GM03348 (cell line): ENCODE measurements at regions not wholly inside any gene's neighbourhood (a gene's known extent, or its start where the extent isn't known, plus 50 kb on each side); places are given as distances from the start of the nearest gene placed in this dataset.

Experiments
- DNase-seq: peaks from one replicate; pipeline ENCODE4 v3.0.0; 2012; ENCODE audit warnings: low spot score

DNA sequence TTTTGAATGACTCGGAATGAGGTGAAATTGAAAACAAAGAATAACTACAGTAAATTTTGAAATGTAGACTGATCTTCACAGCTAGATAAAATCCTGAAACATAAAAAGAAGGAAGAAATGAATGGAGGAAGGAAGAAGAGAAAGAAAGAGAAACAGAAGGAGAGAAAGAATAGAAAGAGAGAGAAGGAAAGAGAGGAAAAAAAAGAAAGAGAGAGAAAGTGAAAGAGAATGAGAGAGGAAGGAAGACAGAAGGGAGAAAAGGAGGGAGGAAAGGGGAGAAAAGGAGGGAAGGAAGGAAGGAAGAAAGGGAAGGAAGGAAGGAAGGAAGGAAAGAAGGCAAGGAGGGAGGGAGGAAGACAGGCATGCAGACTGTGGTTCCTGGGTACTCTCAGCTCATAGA lies 982.6 kb downstream of the BCL11A start:
- no peak for DNase-seq

DNA sequence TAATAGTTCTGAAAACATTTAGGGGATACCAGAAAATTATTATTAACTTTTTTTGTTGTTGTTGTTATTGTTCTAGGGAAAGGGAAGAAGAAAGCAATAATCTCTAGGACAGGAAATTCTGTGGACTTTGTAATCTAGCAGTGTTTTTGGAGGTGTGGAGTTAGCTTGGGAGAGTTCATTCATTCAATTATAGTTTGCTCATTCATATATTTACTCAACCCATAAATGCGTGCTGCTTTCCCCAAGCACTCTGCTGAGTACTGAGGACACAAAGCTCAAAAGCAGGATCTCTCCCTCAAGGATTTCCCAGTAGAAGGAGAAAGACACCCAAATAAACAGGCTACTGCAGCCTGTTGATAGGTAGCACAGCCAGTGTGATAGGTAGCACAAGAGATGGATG lies 984.3 kb downstream of the BCL11A start:
- DNase-seq, result no peak

DNA sequence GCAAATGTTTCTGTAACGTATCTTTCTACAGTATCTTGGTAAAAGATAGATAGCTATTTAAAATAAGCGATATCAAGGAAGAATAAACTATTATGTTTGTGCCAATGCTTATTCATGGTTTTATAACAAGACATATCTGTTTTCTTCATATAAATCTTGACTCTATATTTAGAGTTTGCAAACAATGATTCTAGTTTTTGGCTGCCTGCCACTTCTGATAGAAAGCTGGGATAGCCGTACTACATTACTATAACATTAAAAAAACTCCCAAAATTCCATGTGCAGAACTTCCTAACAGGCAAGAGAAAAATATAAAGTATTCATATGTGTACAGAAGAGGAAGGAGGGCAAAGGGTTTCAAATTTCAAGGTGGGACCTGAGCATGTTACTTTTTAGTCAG lies 985.0 kb downstream of the BCL11A start:
- no peak for DNase-seq

DNA sequence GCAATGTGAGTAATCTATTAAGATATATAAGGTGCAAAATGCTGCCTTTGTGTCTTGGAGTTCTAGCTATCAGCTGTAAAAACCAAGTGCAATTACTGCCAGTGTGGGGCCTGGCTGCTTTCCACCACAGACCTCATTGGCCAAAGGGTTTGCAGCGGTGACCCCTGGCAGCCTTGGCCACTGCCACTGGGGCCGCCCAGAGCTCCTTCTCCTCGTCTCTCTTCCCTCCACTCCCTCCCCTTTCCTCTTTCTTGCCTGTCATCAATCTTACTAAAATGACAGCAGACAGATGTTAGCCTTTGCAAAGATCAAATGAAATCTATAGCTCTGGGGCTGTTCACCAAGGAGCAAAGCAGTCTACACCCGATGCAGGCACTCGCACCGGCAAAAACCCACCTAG lies 986.3 kb downstream of the BCL11A start:
- no peak for DNase-seq

DNA sequence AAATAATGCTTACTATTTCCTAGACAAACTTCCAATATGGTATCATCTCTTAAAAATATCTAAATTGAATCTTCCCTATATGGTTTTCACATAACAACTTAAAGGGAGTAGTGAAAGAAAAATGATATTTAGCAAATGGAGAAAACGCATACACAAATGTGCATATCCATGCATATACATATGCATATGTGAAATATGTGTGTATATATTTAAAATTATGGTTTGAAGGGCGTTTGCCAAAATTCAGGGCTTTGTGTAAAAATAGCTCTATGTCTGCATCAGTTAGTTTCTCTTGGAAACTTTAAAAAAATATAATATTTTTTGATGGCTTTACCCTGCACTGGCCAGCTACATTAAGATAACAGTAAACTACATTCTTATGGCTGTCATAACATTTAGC lies 986.7 kb downstream of the BCL11A start:
- no peak for DNase-seq

DNA sequence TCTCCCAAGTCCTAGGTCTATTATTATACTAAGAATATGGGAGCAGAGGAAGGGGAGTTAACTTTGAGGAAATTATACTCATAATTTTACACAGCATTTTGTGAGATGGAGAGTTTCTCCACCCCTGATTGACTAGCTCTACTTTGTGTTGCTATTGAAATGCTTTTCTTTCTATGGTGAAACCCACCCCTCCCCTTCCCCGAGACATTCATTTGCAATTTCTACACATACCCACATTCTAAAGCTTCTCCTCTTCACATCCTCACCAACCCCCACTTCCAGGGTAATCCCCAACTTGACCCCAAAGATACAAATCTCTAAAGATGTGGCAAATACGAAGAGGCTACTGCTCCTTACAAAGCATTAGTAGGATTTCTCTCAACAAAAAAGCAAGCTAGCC lies 992.2 kb downstream of the BCL11A start:
- no peak for DNase-seq

DNA sequence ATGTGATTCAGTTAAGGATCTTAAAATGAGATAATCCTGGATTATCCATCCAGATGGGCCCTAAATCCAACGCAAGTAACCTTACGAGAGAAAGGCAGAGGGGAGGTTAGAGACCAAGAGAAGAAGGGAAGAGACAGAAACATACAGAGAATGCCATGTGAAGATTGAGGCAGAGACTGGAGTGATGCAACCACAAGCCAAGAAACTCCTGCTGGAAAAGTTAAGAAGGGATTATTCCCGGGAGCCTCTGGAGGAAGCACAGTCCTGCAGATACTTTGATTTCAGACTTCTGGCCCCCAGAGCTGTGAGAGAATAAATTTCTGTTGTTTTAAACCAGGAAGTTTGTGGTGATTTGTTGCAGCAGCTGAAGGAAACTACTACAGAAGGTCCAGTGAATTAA lies 992.7 kb downstream of the BCL11A start:
- DNase-seq, result no peak

DNA sequence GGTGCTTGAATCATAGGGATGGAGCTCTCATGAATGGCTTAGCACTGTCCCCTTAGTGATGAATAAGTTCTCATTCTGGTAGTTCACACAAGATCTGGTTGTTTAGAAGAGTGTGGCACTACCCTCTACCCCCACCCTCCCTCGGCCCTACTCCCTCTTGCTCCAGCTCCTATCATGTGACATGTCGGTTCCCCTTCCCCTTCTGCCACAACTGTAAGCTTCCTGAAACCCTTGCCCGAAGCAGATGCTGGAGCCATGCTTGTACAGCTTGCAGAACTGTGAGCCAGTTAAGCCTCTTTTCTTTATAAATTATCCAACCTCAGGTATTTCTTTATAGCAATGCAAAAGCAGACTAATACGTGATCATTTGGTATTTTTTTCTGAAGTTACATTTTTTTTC lies 1012.6 kb downstream of the BCL11A start:
- DNase-seq, result no peak

DNA sequence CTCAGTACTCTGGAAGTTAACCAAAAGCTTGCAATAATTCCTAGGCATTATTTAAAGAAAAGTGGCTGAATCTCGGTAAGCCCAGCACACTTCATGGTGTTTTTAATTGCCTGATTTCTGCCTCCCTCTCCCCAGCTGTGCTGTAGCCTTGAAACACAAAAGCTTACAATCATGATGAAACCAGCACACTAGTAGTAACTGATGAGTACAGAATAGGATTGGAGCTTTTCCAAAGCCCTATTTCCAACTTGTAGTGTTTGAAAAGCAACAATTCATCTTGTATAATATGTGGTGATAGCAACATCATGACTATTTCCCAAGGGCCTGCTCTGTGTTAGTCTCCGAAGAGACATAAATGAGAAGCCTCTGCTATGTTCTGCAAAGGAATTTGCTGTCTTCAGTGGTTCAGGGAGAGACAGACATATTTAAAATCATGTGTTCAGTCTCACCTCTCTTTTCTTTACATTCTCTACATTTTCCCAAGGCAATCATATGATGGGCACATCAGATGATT lies 1015.0 kb downstream of the BCL11A start:
- no peak for DNase-seq

DNA sequence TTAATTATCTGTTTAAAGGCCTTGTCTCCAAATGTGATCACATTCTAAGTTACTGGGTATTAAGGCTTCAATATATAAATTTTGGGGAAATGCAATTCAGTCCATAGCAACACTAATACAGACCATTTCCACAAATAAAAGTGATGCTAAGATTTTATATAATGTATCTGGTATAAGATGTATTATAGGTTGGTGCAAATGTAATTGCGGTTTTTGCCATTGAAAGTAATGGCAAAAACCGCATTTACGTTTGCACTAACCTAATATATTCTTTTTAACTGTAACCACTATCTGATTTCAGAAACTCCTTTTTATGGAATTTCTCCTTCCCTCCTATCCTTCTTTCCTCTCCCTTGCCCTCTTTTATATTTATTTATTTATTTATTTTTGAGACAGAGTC lies 1020.6 kb downstream of the BCL11A start:
- DNase-seq, result no peak

DNA sequence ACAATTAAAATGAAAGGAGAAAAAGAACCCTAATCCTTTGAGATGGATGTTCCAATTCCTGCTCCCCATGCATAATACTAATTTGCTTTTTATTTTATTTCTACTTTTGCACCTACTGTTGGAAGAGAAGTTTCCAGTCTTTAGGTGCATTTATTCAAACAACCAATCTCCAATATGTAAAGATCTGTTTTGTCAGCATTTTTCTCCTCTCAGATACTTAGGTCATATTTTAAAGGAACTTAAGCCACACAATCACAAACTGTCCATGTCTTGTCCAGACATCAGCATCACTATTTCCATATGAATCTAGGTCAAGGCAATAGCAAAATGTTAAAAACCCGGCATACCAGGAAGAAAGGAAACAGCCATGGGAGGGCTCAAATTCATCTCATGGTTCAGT lies 1023.2 kb downstream of the BCL11A start:
- DNase-seq, result no peak

DNA sequence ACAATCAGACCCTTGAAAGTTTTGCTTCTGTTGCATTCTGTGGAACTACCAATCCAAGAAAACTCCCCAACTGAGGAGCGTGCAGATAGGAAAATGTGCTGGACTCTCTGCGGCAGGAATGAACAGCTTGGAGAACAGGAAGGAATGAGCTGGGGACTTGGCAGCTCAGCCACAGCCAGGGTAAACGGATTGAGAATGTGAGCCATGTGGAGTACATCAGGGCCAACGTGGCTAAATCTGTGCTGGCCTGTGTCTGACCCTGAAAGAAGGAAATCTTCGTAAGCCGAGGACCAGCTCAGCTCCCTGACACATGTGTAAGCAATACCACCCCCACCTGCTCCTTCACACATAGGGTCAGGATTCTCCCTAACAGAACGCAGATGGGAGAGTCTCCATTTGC lies 1023.7 kb downstream of the BCL11A start:
- no peak for DNase-seq

DNA sequence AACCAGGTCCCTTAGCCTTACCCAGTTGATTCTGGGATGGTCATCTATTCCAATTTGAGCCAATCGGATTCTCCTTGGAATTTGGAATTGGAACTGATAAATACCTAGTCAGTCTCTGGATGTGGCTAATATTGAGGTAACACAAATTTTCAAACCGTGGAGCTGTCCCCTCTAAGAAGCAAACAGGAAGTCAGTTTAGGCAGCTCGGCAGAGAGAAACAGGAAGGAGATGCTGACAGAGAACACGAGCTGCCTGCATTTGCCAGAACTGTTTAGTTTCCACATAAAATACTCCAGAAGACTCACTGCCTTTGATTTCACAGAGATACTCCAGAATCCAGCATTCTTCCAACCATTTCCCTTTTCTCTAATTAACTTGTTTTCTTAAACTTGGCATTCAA lies 1024.9 kb downstream of the BCL11A start:
- DNase-seq, result no peak

DNA sequence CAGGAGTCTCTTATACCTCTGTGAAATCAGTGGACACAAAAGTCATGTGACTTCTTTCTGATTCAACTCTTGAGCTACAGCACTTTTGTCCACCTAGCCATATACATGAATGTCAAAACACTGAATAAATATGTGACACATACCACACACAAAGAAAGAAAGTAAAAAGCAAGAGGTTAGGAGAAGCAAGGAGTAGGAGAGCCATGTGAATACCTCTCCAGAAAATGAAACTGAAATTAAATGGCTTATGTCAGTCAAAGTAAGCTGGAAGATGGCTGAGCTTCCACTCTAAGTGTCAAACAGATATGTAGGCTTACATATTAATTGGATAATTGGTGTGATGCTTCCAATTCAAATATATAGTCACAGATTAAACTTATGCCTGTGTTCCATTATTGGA lies 1050.5 kb downstream of the BCL11A start:
- no peak for DNase-seq

DNA sequence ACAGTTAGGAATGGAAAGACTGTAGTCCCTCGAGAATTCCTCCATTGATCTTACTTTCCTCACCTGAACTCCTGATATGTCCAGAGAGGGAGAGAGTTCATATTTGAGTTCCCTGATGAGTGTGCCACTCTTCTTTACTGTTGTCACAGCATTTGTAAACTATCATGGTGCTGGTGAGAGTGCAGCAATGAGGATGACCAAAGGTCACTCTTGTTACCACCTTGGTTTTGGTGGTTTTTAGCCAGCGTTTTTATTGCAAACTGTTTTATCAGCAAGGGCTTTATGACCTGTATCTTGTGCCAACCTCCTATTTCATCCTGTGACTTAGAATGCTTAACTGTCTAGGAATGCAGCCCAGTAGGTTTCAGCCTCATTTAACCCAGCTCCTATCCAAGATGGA lies 1062.5 kb downstream of the BCL11A start:
- DNase-seq, result no peak

DNA sequence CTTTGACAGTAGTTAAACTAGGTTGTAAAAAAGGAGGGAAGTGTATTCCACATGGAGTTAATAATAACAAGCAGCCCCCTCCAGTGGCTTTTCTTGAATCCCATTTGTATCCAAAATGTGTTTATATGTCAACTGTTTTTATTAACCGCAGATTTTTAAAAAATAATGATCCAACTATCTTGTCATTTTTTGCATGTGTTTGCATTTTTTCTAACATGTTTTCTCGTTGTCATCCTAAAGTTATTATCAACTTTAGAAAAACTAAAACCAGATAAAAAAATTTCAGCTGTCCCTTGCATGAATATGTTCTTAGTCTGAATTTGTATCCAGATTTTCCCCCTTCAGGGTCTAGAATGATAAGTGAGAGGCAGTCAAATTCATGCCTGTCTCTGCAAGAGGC lies 1063.3 kb downstream of the BCL11A start:
- DNase-seq, result no peak

DNA sequence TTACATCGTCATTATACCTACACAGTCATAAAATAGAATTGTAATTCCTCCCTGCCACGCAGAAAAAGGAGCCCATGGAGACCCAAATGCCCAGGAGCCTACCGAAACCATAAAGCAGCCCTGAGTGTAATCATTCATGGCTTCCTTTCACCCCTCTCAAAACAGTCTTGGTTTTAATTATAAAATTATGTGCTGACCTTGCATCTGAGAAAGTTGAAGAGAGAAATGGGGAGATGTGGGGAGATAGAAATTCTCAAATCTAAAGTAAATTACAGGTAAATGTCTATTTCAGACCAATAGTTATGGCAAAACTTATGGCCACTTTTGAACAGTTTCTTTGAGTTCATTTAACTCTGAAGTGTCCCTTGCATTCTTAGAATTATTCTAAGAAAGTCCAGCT lies 1068.8 kb downstream of the BCL11A start:
- DNase-seq, result no peak

DNA sequence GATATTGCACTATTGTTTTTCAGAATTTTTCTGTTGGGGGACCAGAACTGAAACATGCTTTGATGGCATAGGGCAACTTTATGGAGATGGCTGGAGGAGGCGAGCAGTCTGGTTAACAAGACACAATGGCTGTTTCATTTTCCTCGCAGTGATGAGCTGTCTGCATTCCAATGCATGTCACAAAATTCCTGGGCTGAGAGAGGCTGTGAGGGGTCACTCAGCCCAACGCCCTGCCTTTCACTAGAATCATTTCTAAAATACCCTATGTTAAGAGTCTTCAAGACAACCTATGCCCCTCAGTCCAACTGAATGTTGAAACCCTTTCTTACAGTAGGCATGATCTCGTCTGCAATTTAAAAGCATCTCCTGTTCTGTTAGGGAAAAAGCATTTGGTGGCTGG lies 1090.0 kb downstream of the BCL11A start:
- DNase-seq, result no peak

DNA sequence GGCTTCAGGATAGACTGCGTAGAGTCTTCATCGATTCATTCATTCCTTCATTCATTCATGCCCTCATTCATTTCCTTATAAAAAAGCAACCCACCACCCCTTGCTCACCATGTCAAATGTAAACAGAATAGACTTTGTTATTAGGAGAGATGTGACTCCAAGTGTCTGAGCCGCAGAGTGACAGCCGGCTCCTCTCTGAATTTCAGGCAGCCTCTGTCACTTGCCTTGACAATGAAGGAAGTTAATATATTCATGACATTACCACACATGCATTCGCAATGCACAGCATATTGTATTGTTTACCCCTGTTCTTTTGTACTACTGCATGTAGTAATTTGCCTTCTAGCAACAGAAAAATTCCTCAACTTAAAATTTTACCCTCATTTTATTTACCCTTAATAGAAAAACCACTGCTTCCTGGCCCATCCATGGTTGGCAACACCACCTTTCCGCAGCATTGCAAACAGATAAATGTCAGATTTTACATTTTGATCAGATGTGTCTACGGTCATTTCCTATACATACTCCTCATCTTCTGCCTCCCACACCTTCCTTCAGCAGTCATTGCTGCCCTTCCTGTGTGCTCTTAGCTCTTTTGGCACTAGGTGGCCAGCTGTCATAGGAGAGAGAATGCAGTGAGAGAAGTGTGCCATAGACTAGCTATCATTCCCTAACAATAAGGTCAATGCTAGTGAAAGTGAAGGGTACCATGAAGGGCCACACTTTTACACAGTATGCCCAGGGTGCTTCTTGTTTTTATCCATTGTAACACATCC lies 1090.8 kb downstream of the BCL11A start:
- no peak for DNase-seq

DNA sequence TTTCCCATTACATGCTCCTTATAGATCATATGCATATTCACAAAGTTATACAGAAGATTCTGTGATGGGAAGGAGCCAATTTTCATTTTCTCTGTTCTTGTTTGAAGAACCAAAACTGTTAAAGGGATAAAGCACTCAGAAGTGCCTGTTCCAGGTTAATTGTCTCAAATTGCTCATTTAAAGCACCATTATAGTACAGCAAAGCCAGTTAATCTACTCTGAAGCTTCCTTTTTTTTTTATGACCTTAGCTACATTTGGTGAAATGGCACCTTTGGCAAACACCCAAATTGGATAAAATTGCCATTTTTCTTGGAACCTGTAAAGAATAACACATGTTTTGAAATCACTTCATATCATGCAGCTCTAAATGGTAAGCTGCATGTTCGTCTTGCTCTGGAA lies 1092.3 kb downstream of the BCL11A start:
- no peak for DNase-seq

DNA sequence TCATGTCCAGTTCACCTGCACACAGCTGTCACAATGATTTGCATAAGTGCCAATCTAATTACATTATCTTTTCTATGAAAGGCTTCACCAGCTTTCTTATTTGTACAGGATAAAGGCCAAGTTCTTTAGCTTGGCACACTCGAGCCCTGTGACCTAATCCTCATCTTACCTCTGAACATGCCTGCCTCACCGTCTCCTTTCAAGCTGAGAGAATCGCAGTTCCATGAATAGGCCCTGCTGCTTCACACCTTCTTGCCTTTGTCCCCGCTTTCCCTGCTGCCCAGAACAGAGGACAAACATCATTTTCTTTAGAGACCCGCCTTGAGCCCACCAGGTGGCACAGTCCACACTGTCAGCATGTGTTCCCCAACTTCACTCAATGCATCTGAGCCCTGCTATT lies 1094.7 kb downstream of the BCL11A start:
- DNase-seq, result no peak

DNA sequence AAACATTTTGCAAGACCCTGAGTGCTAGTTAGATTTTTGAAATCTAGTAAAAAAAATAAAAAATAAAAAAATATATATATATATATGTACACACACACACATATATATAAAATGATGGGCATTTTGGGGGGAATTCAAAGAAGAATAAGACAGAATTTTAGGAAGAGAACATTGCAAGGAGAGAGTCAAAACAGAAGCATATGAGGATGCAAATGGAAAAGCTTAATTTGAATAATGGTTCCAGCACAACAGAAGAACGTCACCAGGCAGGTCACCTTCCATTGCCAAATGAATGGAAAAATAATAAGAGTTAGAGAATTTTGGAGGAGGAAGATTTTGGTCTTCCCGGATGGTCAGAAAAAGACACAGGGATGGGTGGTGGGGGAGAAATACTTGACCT lies 1097.2 kb downstream of the BCL11A start:
- DNase-seq, result no peak

DNA sequence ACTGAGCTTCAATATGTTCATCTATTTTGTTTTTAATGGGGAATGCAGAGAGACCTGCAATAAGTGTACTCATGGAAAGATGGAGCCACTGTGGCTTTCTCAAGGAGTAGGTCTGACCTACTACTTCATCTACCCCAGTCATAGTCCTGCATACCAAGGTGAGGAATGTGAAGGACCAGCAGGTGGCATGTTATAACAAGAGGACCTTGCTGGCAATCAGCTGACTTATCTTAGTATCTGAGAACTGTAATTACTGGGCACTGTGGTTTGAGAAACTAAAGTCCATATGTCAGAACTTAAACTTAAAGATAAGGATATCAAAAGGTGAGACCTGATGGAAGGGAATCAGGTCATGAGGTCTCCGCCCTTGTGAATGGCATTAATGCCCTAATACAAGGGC lies 1104.2 kb downstream of the BCL11A start:
- no peak for DNase-seq

DNA sequence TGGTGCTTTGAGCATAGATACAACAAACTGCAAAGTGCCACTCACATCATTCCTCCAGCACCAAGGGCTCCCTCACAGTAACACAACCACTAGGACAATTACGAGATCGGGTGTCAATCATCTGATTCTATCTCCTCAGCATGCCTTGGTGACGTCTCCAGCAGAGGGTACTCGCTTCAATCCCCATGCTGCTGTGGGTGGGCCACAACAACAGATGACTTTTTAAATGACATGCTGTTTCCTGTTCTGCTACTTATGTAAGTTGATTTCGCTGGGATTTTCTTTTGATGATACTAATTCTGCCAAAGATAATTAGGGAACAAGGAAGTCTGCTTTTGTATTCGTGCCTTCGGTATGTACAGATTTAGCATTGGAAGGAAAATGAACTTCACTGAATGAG lies 1113.0 kb downstream of the BCL11A start:
- no peak for DNase-seq
